Sigmoid colon (tissue), 6 donors: ENCODE measurements at regions not wholly inside any gene's neighbourhood (a gene's known extent, or its start where the extent isn't known, plus 50 kb on each side); places are given as distances from the start of the nearest gene placed in this dataset.

Experiments used
- DNase-seq: peaks from one replicate; pipeline ENCODE4 v3.0.0-alpha.2; 2019
- H3K27ac ChIP-seq, 4 donors: fragments of 200-600 bp; sonication (generic); one replicate each; pipeline ENCODE4 v1.5.1; 2016 to 2019; ENCODE audit warnings: mild to moderate bottlenecking in 1 of 4
- H3K27me3 ChIP-seq, 3 donors: fragments of 200-600 bp; sonication (generic); one replicate each; pipeline ENCODE4 v1.5.1; 2019; ENCODE audit warnings: mild to moderate bottlenecking in 1 of 3
- H3K36me3 ChIP-seq, 4 donors: fragments of 200-600 bp; sonication (generic); one replicate each; pipeline ENCODE4 v1.5.1; 2016 to 2019
- H3K4me1 ChIP-seq, 4 donors: fragments of 200-600 bp; sonication (generic); one replicate each; pipeline ENCODE4 v1.5.1; 2017 to 2019
- H3K4me3 ChIP-seq, 4 donors: fragments of 200-600 bp; sonication (generic); one replicate each; pipeline ENCODE4 v1.5.1; 2017 to 2019; ENCODE audit warnings: mild to moderate bottlenecking in 2 of 4, moderate library complexity in 1 of 4
- H3K9me3 ChIP-seq, 4 donors: fragments of 200-600 bp in 3 of 4; sonication (generic) in 3 of 4; one replicate each; pipeline versions ENCODE4 v1.5.1 to v1.6.1; 2013 to 2019
- EP300 ChIP-seq, 4 donors: sonication (generic); formaldehyde crosslinking; IDR thresholded peaks; one replicate each; pipeline ENCODE4 v1.6.1; 2017; ENCODE audit warnings: antibody characterized with exemption in 4 of 4
- POLR2A ChIP-seq, 2 donors: fragments of 450-650 bp; IDR thresholded peaks; one replicate each; pipeline ENCODE4 v1.6.1; 2016; ENCODE audit warnings: antibody characterized with exemption in 2 of 2, mild to moderate bottlenecking in 2 of 2, moderate library complexity in 2 of 2
- POLR2AphosphoS5 ChIP-seq, 4 donors: sonication (generic); formaldehyde crosslinking; IDR thresholded peaks; one replicate each; pipeline ENCODE4 v1.6.1; 2017; ENCODE audit warnings: antibody characterized with exemption in 4 of 4
- WGBS, 2 donors: extraction: QIAGEN DNeasy Blood & Tissue Kit; methylation state at CpG; one replicate each; pipeline ENCODE4 v1.1.7; 2013; 5-methylcytosine and 5-hydroxymethylcytosine counted together
- intact Hi-C: fragments of 100-400 bp; cut with DNase I; formaldehyde crosslinking; loops from one replicate; pipeline ENCODE4 v1.15.1; 2023
- TF ChIP-seq, protein P1 (sequence below), 4 experiments: fragments of 450-650 bp in 3 of 4; fragments of 200-600 bp in 1 of 4; IDR thresholded peaks; one replicate each; pipeline ENCODE4 v1.5.1; 2016 to 2019; ENCODE audit warnings: antibody characterized with exemption in 4 of 4, mild to moderate bottlenecking in 3 of 4, moderate library complexity in 2 of 4
- donor health status: healthy with polysubstance abuse.
- donor health status: healthy.

DNA sequence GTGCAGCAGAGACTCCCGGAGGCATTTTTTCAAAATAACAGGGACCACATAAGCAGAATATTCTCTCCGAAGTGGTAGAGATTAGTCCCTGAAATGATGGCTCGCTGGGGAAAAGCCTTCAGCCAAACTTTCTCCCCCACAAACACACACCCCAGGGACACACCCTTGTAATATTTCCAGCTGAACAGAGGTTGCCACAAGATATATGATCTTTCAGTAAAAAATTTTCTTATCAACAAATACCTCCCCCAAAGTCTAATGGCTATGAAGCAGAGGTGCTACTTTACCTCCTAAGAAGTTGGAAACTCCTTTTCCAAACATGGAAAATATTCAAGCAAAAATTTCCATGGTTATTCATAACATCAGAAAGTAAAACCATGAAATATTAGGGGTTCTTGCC is 190.2 kb upstream of the PALMD start:
- DNase-seq = no peak
- no peaks in the 10 kb centered on the region for H3K36me3 ChIP-seq
- H3K27me3 ChIP-seq = no peaks in the 10 kb centered on the region
- H3K27ac ChIP-seq = no peak overlapping the region
- WGBS, 2 donors = 81 to 89% methylated on average over 3 of the region's 3 CpGs
- no peak overlapping the region for H3K4me3 ChIP-seq
- H3K9me3 ChIP-seq = no peaks in the 10 kb centered on the region
- intact Hi-C loops = no loop called here
- no peak for TF ChIP-seq POLR2AphosphoS5 (IDR thresholded peaks at IDR 0.05)
- TF ChIP-seq, protein P1, sequence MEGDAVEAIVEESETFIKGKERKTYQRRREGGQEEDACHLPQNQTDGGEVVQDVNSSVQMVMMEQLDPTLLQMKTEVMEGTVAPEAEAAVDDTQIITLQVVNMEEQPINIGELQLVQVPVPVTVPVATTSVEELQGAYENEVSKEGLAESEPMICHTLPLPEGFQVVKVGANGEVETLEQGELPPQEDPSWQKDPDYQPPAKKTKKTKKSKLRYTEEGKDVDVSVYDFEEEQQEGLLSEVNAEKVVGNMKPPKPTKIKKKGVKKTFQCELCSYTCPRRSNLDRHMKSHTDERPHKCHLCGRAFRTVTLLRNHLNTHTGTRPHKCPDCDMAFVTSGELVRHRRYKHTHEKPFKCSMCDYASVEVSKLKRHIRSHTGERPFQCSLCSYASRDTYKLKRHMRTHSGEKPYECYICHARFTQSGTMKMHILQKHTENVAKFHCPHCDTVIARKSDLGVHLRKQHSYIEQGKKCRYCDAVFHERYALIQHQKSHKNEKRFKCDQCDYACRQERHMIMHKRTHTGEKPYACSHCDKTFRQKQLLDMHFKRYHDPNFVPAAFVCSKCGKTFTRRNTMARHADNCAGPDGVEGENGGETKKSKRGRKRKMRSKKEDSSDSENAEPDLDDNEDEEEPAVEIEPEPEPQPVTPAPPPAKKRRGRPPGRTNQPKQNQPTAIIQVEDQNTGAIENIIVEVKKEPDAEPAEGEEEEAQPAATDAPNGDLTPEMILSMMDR (IDR thresholded peaks at IDR 0.05) = no peak
- TF ChIP-seq POLR2A (IDR thresholded peaks at IDR 0.05) = no peak
- no peak for TF ChIP-seq EP300 (IDR thresholded peaks at IDR 0.05)
- no peaks in the 10 kb centered on the region for H3K4me1 ChIP-seq

GRCh38 chr1:99456536-99456935 is 189.4 kb upstream of the PALMD start:
- no peak overlapping the region for H3K4me3 ChIP-seq
- no peaks in the 10 kb centered on the region for H3K4me1 ChIP-seq
- H3K27me3 ChIP-seq = no peaks in the 10 kb centered on the region
- 76 to 86% methylated on average over 5 of the region's 5 CpGs for WGBS, 2 donors
- TF ChIP-seq EP300 (IDR thresholded peaks at IDR 0.05) (no peak), POLR2A (IDR thresholded peaks at IDR 0.05) (no peak), POLR2AphosphoS5 (IDR thresholded peaks at IDR 0.05) (no peak)
- TF ChIP-seq, protein P1 (IDR thresholded peaks at IDR 0.05) = no peak
- H3K36me3 ChIP-seq = no peaks in the 10 kb centered on the region
- no peak overlapping the region for H3K27ac ChIP-seq
- intact Hi-C loops = no loop called here
- DNase-seq = no peak
- no peaks in the 10 kb centered on the region for H3K9me3 ChIP-seq

DNA sequence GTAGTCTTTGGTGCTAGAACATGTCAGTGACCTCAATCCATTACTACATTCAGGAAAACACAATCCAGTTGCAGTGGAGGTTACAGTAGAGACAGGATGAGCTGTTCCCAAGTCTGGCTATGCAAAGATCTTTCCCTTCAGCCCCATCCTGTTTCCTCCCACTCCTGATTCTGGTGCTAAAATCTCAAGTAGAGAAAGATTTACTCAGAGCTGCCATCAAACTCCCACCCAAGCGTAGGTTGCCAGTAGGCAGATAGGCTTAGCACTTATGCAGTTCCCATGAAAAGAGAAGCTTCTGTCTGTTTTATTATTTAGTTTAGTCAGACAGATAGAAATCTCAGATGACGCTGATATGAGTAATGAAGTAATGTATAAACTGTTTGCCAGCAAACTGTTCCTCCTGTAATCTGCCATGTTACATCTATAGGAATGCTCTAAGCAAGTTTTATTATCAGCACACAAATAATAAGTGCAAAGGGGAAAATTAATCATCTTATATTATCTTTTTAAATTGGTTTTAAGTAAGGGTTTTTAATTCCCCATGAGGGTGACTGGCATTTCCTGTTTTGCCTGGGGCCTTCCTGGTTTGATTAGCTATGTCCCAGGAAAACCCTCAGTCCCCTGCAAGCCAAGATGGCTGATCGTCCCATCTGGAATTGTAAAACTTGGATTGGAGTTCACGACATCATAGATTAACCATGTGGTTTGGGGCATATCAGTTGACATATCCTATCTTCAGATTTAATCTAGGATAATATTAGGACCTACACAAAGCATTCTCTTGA is 188.3 kb upstream of the PALMD start:
- H3K4me1 ChIP-seq = no peaks in the 10 kb centered on the region
- no peak for TF ChIP-seq POLR2A (IDR thresholded peaks at IDR 0.05)
- TF ChIP-seq EP300 (IDR thresholded peaks at IDR 0.05) = no peak
- TF ChIP-seq, protein P1 (IDR thresholded peaks at IDR 0.05) = no peak
- no peak for TF ChIP-seq POLR2AphosphoS5 (IDR thresholded peaks at IDR 0.05)
- intact Hi-C loops = no loop called here
- H3K27ac ChIP-seq = no peak overlapping the region
- H3K9me3 ChIP-seq = no peaks in the 10 kb centered on the region
- H3K27me3 ChIP-seq = no peaks in the 10 kb centered on the region
- no peaks in the 10 kb centered on the region for H3K36me3 ChIP-seq
- WGBS, 2 donors = 77 to 85% methylated on average over 4 of the region's 4 CpGs
- H3K4me3 ChIP-seq = no peak overlapping the region
- no peak for DNase-seq

GRCh38 chr1:99461499-99461898 is 184.4 kb upstream of the PALMD start:
- Histone ChIP-seq H3K27me3 (no peaks in the 10 kb centered on the region), H3K27ac (no peak overlapping the region), H3K9me3 (no peaks in the 10 kb centered on the region), H3K4me1 (no peaks in the 10 kb centered on the region), H3K4me3 (no peak overlapping the region), H3K36me3 (no peaks in the 10 kb centered on the region)
- WGBS, 2 donors = 90% methylated on average over 2 of the region's 2 CpGs
- intact Hi-C loops = no loop called here
- DNase-seq = no peak
- TF ChIP-seq POLR2A (IDR thresholded peaks at IDR 0.05) = no peak
- TF ChIP-seq POLR2AphosphoS5 (IDR thresholded peaks at IDR 0.05) = no peak
- TF ChIP-seq, protein P1 (IDR thresholded peaks at IDR 0.05) = no peak
- no peak for TF ChIP-seq EP300 (IDR thresholded peaks at IDR 0.05)

GRCh38 chr1:99464738-99465137 is 181.2 kb upstream of the PALMD start:
- intact Hi-C loops = no loop called here
- Histone ChIP-seq H3K27me3 (no peaks in the 10 kb centered on the region), H3K27ac (no peak overlapping the region), H3K9me3 (no peaks in the 10 kb centered on the region), H3K36me3 (no peaks in the 10 kb centered on the region), H3K4me3 (no peak overlapping the region), H3K4me1 (no peaks in the 10 kb centered on the region)
- DNase-seq = no peak
- WGBS, 2 donors = 87 to 92% methylated on average over 1 of the region's 1 CpG
- TF ChIP-seq POLR2A (IDR thresholded peaks at IDR 0.05) (no peak), POLR2AphosphoS5 (IDR thresholded peaks at IDR 0.05) (no peak)
- TF ChIP-seq, protein P1 (IDR thresholded peaks at IDR 0.05) = no peak
